Brain microvascular endothelial cell (primary cell): ENCODE measurements at regions not wholly inside any gene's neighbourhood (a gene's known extent, or its start where the extent isn't known, plus 50 kb on each side); places are given as distances from the start of the nearest gene placed in this dataset.

Experiments
- DNase-seq: peaks from one replicate; pipeline ENCODE4 v3.0.0-alpha.2; 2020
- H3K27ac ChIP-seq: fragments of 250-450 bp; sonication (Bioruptor Pico); 2 replicates; pipeline ENCODE4 v1.5.1; 2020; ENCODE audit warnings: mild to moderate bottlenecking, moderate library complexity
- H3K27me3 ChIP-seq: fragments of 250-450 bp; sonication (Bioruptor Pico); replicated peaks from 2 replicates; pipeline ENCODE4 v1.5.1; 2020; ENCODE audit warnings: mild to moderate bottlenecking
- H3K36me3 ChIP-seq: fragments of 250-450 bp; sonication (Bioruptor Pico); replicated peaks from 2 replicates; pipeline ENCODE4 v1.5.1; 2020; ENCODE audit warnings: mild to moderate bottlenecking
- H3K4me3 ChIP-seq: 2 replicates; pipeline ENCODE4 v1.5.1; 2011; ENCODE audit warnings: low read depth, mild to moderate bottlenecking, control low read depth, low read length, moderate library complexity
- in situ Hi-C: cut with HindIII; loops from 2 replicates; pipeline ENCODE4 v1.10.0; 2017; ENCODE audit warnings: low sequenced_read_pairs, low pct_ligation_motif_present
- TF ChIP-seq, protein P1 (sequence below): IDR thresholded peaks from 2 replicates; pipeline ENCODE4 v1.5.1; 2011; ENCODE audit warnings: low read depth, mild to moderate bottlenecking, moderate library complexity, low read length, control low read depth, inconsistent platforms; ENCODE audit errors: missing control alignments

GRCh38 chr3:18670759-18671158 is 245.6 kb upstream of the SATB1 start:
- Histone ChIP-seq H3K27ac (no peak overlapping the region), H3K27me3 (no peaks in the 10 kb centered on the region), H3K36me3 (no peaks in the 10 kb centered on the region), H3K4me3 (no peak overlapping the region)
- in situ Hi-C loops, result no loop called here
- no peak for DNase-seq
- TF ChIP-seq, protein P1, sequence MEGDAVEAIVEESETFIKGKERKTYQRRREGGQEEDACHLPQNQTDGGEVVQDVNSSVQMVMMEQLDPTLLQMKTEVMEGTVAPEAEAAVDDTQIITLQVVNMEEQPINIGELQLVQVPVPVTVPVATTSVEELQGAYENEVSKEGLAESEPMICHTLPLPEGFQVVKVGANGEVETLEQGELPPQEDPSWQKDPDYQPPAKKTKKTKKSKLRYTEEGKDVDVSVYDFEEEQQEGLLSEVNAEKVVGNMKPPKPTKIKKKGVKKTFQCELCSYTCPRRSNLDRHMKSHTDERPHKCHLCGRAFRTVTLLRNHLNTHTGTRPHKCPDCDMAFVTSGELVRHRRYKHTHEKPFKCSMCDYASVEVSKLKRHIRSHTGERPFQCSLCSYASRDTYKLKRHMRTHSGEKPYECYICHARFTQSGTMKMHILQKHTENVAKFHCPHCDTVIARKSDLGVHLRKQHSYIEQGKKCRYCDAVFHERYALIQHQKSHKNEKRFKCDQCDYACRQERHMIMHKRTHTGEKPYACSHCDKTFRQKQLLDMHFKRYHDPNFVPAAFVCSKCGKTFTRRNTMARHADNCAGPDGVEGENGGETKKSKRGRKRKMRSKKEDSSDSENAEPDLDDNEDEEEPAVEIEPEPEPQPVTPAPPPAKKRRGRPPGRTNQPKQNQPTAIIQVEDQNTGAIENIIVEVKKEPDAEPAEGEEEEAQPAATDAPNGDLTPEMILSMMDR, result no peak

DNA sequence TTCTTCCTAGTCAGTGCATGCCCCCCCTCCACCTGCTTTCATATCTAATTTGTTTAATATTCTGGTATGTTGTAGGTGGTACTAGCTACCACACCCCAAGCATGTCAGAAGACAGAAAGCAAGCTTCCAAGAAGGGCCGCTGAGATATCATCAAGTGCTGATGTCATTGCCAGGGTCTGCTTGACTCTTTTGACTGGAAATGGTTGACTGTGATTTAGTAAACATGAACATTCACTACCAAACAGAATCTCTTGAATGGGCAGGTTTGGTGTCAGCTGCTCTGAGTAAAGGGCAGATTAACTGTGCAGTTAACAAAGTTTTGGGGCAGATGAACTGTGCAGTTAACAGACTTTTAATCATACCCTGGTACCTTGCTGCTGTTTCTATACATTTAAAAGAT is 244.2 kb upstream of the SATB1 start:
- no peak for DNase-seq
- Histone ChIP-seq H3K27me3 (no peaks in the 10 kb centered on the region), H3K36me3 (no peaks in the 10 kb centered on the region), H3K4me3 (no peak overlapping the region), H3K27ac (no peak overlapping the region)
- in situ Hi-C loops, result no loop called here
- TF ChIP-seq, protein P1, result no peak

- in situ Hi-C loops, result no loop called here
- TF ChIP-seq, protein P1, result no peak
Measured at GRCh38 chr3:18667552-18667951, 242.4 kb upstream of the SATB1 start.

GRCh38 chr3:18666655-18667054 is 241.5 kb upstream of the SATB1 start:
- no peak overlapping the region for H3K4me3 ChIP-seq
- no peak overlapping the region for H3K27ac ChIP-seq
- in situ Hi-C loops, result no loop called here
- no peaks in the 10 kb centered on the region for H3K36me3 ChIP-seq
- TF ChIP-seq, protein P1, result no peak
- DNase-seq, result no peak
- H3K27me3 ChIP-seq, result no peaks in the 10 kb centered on the region

More at GRCh38 chr3:18667552-18667951, 242.4 kb upstream of the SATB1 start:
- H3K4me3 ChIP-seq, result no peak overlapping the region
- DNase-seq, result no peak
- H3K36me3 ChIP-seq, result no peaks in the 10 kb centered on the region
- H3K27ac ChIP-seq, result no peak overlapping the region
- H3K27me3 ChIP-seq, result no peaks in the 10 kb centered on the region

DNA sequence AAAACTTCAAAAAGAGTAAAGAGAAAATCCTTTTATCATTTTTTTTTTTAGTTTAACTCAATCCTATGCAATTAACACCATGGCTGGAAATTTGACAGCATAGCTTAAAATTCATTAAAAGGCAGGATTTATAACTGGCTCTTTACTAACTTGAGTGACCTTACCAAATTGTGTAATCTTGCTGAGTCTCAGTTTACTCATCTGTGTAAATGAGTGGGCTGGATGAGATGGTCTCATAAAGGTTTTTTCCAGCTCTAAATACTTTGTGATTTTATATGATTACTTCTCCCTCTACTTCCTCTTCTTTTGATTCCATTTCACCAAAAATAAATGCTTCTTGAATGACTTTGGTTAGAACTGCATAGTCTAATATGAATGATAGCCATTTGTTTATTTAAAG is 234.9 kb upstream of the SATB1 start:
- Histone ChIP-seq H3K27ac (no peak overlapping the region), H3K36me3 (no peaks in the 10 kb centered on the region), H3K27me3 (no peaks in the 10 kb centered on the region), H3K4me3 (no peak overlapping the region)
- in situ Hi-C loops, result no loop called here
- TF ChIP-seq, protein P1, result no peak
- DNase-seq, result no peak

DNA sequence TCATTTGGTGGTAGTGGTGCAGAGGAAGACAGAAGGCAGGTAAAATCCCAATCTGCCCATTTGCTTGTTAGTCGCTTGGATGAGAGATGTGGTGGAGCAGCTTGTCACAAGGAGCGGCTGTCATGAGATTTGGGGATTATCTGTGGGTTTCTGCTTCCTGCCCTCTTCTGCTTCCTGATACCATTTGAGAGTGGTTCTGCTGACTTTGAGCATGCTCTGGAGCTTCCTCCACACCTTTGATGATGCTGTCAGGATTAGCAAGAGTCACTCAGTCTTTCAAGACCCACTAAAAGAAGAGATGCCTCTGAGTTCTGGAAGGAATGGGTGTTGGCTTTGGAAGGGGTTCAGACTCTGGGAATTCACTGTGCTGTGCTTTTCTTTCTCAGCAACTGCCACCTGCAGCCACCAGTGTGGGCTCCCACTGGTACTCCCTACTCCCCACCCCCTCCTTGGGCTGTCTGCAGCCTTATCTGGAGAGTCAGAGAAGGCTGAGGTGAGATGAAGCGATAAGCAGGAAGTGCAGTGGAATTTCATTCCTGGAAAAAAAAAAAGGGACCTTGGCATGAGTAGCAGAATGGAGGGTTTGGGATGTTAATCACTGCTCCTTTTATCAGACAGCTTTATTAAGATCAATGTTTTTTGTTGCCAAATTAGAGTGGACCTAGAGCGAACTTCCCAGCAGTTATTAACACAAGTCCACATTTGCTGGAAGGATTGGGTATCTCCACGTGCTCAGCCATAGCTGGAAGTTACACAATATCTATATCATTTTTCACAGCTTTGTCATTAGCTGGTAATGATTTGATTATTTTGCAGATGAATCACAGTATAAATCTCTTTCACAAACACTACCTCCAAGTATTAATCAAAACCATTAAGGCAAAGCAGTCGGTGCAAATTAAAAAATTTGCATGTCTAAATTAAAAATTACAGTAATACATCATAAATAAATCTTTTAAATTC is 233.0 kb upstream of the SATB1 start:
- H3K36me3 ChIP-seq, result no peaks in the 10 kb centered on the region
- no peak overlapping the region for H3K27ac ChIP-seq
- no peaks in the 10 kb centered on the region for H3K27me3 ChIP-seq
- in situ Hi-C loops, result no loop called here
- H3K4me3 ChIP-seq, result no peak overlapping the region
- TF ChIP-seq, protein P1, result no peak
- no peak for DNase-seq
